ENCODE measurements at regions not wholly inside any gene's neighbourhood (a gene's known extent, or its start where the extent isn't known, plus 50 kb on each side); places are given as distances from the start of the nearest gene placed in this dataset.

DNA sequence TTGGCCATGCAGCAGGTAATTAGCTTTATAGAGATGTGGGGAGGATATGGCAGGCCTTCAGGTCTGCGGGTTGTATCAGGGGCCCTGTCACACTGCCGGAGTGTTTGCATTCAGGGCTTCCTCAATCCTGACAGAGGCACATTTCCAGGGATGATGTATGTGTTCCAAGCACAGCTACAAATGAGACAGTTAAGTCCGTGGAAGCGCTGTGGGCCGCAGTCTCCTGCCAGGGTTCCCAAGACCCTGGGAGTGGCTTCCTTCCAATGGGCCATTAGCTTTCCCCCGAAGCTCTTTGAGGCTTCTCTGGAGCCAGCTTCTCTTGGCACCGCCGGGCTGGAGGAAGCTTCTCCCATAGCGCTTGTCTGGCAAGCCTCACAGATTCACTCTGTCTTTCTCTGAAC lies 1524.7 kb upstream of the TMEM132C start:
- WGBS, 4 donors, result 75 to 82% (median 81%) methylated on average over 9 of the region's 9 CpGs
- H3K36me3 ChIP-seq, result no peaks in the 10 kb centered on the region
- intact Hi-C loops (cut with DNase I), result loop anchor here in 6 of 10 donors (10.0 kb wide), 2 partner anchors 1207 to 1557 kb away; partner anchors contain the start of gene TMEM132B (in 4 of the 6)
- peaks cover 0 to 4% (median 0%) of the 10 kb centered on the region in 9 donors for H3K27me3 ChIP-seq
- DNase-seq, result no peak
- no peak overlapping the region for H3K4me3 ChIP-seq
- ATAC-seq, result no peak
- TF ChIP-seq POLR2A (IDR thresholded peaks at IDR 0.05), result no peak
- TF ChIP-seq, protein P1, sequence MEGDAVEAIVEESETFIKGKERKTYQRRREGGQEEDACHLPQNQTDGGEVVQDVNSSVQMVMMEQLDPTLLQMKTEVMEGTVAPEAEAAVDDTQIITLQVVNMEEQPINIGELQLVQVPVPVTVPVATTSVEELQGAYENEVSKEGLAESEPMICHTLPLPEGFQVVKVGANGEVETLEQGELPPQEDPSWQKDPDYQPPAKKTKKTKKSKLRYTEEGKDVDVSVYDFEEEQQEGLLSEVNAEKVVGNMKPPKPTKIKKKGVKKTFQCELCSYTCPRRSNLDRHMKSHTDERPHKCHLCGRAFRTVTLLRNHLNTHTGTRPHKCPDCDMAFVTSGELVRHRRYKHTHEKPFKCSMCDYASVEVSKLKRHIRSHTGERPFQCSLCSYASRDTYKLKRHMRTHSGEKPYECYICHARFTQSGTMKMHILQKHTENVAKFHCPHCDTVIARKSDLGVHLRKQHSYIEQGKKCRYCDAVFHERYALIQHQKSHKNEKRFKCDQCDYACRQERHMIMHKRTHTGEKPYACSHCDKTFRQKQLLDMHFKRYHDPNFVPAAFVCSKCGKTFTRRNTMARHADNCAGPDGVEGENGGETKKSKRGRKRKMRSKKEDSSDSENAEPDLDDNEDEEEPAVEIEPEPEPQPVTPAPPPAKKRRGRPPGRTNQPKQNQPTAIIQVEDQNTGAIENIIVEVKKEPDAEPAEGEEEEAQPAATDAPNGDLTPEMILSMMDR (IDR thresholded peaks at IDR 0.05), result no peak
- no peak overlapping the region for H3K27ac ChIP-seq
- H3K4me1 ChIP-seq, result no peaks in the 10 kb centered on the region
- H3K9me3 ChIP-seq, result no peaks in the 10 kb centered on the region

DNA sequence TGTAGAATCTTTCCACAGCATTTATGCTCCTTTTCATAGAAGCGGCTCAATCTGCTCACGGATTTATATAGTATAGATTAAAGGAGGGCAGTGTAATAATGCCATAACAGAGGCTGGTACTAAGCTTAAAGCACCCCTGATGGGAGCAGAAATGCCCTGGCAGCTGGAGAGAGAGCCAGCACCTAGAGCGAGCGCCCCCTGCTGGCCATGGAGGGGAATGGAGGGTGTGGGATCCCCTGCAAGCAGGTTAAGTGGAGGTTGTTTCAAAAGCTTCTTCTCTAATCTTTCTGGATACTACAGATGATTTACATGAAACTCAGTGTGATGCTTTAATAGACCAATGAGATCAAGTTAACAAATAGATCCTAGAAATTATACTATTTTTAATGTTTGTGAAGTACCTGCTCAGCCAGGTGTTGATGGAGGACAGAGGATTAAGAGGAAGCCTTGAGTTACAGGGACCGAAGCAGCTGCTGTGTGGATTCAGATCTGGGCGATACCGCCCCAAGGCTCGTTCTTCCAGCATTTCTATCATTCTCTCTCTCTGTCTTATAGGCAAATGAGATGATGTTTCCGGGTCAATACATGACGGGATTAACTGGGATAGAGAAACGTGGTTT lies 1519.3 kb upstream of the TMEM132C start:
- peak in 1 of 4 donors; percentile 42 for ATAC-seq
- Histone ChIP-seq H3K27ac (no peak overlapping the region), H3K4me1 (no peaks in the 10 kb centered on the region), H3K36me3 (no peaks in the 10 kb centered on the region), H3K27me3 (peaks cover 0 to 10% (median 0%) of the 10 kb centered on the region in 9 donors), H3K4me3 (no peak overlapping the region), H3K9me3 (no peaks in the 10 kb centered on the region)
- 46 to 52% (median 48%) methylated on average over 11 of the region's 11 CpGs for WGBS, 4 donors
- intact Hi-C loops (cut with DNase I), result loop anchor here in 9 of 10 donors (5.0 to 10.0 kb wide), 6 partner anchors 1210 to 1565 kb away; partner anchors contain the start of gene TMEM132B (in 4 of the 9)
- no peak for TF ChIP-seq POLR2A (IDR thresholded peaks at IDR 0.05)
- TF ChIP-seq, protein P1 (IDR thresholded peaks at IDR 0.05), result peak; percentile 75 to 95 (median 87)
- peak in 4 of 5 donors; percentile 15 to 73 (median 32) for DNase-seq

DNA sequence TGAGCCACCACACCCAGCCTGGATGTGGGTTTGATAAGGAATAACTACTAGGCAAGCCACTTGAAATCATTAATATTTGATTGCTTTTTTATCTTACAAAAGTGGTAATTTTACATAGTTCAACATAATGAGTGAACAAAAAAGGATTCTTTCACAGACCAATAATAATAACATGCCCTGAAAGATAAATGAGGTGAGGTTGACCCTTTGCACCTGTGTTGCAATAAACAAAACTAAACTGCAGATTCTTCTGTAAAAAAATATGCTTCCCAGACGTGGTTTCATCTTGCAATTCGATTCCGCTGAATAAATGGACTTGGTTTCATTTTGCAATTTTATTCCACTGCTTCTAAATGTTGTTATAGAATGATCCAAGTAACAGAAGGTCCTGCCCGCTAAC lies 1514.9 kb upstream of the TMEM132C start:
- Histone ChIP-seq H3K9me3 (no peaks in the 10 kb centered on the region), H3K4me3 (no peak overlapping the region), H3K27me3 (peaks cover 0 to 15% (median 0%) of the 10 kb centered on the region in 9 donors), H3K4me1 (no peaks in the 10 kb centered on the region), H3K27ac (no peak overlapping the region), H3K36me3 (no peaks in the 10 kb centered on the region)
- ATAC-seq (no peak), DNase-seq (no peak)
- TF ChIP-seq POLR2A (IDR thresholded peaks at IDR 0.05), result no peak
- TF ChIP-seq, protein P1 (IDR thresholded peaks at IDR 0.05), result no peak
- WGBS, 4 donors, result 70 to 78% (median 76%) methylated on average over 4 of the region's 4 CpGs
- intact Hi-C loops (cut with DNase I), result no loop called here

DNA sequence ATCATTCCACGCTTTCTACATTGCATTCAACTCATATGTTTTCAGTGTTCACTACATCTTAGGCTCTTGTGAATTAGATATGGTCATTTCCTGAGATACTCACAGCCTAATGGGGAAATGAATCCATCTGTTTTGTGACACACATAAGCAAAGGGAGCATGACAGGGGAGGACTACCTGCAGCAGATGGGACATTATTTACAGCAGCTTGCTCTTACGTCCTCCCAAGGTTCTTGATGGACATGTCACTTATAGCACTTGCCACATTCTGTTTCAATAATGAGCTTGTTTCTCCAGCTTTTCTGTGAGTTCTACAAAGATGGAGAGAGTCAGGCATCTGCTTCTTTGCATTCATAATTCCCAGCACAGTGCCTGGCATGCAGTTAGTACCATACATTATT lies 1509.6 kb upstream of the TMEM132C start:
- Histone ChIP-seq H3K27ac (no peak overlapping the region), H3K4me3 (no peak overlapping the region), H3K36me3 (no peaks in the 10 kb centered on the region), H3K27me3 (peaks cover 0 to 7% (median 0%) of the 10 kb centered on the region in 9 donors), H3K9me3 (peaks cover 0 to 5% (median 0%) of the 10 kb centered on the region in 12 donors), H3K4me1 (no peaks in the 10 kb centered on the region)
- intact Hi-C loops (cut with DNase I), result no loop called here
- TF ChIP-seq, protein P1 (IDR thresholded peaks at IDR 0.05), result no peak
- TF ChIP-seq POLR2A (IDR thresholded peaks at IDR 0.05), result no peak
- WGBS, 4 donors, result 61 to 74% (median 66%) methylated on average over 2 of the region's 2 CpGs
- DNase-seq (no peak), ATAC-seq (no peak)

Measured in heart left ventricle (tissue), 16 donors.